ENCODE measurements at regions not wholly inside any gene's neighbourhood (a gene's known extent, or its start where the extent isn't known, plus 50 kb on each side); places are given as distances from the start of the nearest gene placed in this dataset.

GRCh38 chr18:44482761-44483160 lies 197.9 kb upstream of the SETBP1 start:
- no peak for DNase-seq

- no peak for DNase-seq
These were observed 185.5 kb upstream of the SETBP1 start for GRCh38 chr18:44495151-44495550.

- peak in 1 of 58 donors; percentile 39 for DNase-seq
These were observed 183.4 kb upstream of the SETBP1 start for GRCh38 chr18:44497311-44497710.

- no peak for DNase-seq
These were observed 182.8 kb upstream of the SETBP1 start for GRCh38 chr18:44497757-44498490.

- DNase-seq = no peak
These were observed 179.7 kb upstream of the SETBP1 start for GRCh38 chr18:44500808-44501610.

DNA sequence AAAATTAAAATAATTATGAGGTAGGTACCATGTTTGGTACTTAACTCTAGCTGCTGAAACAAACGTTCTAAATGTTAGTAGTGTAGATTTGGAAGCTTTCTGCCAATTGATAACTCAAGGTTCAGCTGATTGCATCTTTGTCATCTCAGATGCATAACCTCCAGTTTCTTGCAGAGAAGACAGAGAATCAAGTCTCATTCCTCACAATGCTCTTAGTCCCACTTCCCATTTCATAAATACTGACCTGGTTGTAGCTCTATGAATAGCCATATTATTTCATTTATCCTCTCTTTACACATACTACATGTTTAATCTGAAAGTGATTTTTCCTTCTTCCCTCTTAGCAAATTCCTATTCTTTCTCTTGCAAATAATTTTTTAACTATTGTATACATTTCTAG lies 178.5 kb upstream of the SETBP1 start:
- DNase-seq = no peak

DNA sequence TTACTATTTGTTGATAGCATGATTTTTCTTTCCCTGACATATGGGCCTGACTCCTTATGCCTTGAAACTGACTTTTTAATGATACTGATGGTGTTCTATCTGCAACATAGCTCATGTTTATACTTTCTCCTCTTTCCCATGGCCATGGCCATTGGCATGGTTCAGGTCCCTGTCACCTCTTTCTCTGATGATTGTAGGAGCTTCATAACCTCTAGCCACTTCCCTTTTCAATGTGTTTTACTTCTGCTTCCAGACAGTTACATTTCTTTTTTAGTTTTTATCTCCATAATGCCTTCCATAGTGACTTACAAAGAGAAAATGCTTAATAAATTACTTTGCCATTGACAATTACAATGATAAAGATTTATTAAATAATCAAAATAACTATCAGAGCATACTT lies 177.9 kb upstream of the SETBP1 start:
- DNase-seq = no peak

DNA sequence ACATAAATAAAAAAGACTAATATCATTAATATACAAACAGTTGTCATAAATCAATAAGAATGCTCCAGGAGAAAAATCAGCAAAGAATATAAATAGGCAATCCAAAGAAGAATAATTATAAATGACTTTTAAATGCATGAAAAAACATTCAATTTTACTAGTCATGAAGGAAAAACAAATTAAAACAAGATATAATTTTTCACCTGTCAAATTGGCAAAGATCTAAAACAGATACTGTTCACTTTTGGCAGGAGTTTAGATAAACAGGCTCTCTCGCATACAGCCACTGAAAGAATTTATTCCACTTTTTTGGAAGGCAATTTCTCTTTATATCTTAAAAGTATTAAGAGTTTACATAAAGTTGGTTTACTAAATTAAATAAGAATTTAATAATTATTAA lies 176.8 kb upstream of the SETBP1 start:
- no peak for DNase-seq

DNA sequence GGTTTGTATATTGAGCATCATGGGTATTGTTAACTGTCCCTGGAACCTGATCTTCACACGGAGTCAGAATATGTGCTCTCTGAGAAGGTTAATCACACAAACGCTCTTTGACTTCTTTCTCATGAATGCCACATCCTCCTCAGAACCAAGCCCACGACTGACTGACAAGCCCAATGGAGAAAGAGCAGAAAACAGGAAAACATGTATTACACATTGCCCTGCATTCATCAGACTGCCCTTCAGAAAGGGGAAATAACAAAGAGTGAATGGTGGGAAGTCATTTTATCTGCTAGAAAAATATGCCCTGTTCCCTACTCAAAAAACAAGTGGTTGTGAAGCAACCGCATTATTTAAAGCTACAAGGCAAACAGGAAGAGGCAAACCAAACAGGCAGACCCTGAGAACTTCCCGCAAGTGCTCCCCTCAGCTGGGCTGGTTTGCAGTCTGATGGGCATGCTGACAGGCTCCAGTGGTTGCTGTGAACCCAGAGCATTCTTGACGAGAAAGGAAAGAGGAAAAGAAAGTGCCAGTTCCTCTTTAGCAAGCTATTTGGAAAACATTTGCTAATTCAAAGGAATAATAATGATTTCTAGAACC lies 172.9 kb upstream of the SETBP1 start:
- peak in 32 of 58 donors; percentile 1 to 61 (median 14) for DNase-seq

GRCh38 chr18:44508474-44508873 lies 172.2 kb upstream of the SETBP1 start:
- DNase-seq = no peak

GRCh38 chr18:44509048-44509447 lies 171.6 kb upstream of the SETBP1 start:
- no peak for DNase-seq

- DNase-seq = no peak
These were observed 170.3 kb upstream of the SETBP1 start for GRCh38 chr18:44510390-44510789.

DNA sequence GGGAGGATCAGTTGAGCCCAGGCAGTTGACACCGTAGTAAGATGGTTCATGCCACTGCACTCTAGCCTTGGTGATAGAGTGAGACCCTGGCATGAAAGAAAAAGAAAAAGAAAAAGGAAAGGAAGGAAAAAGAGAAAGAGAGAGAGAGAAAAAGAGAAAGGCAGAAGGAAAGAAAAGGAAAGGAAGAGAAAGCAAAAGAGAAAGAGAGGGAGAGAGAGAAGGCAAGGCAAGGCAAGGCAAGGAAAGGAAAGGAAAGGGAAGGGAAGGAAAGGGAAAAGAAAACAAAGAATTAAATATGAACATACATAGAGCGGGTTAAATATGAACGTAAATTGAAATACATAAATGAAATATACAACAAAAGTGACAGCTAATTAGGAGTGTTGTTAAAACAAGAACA lies 167.5 kb upstream of the SETBP1 start:
- DNase-seq = no peak

DNA sequence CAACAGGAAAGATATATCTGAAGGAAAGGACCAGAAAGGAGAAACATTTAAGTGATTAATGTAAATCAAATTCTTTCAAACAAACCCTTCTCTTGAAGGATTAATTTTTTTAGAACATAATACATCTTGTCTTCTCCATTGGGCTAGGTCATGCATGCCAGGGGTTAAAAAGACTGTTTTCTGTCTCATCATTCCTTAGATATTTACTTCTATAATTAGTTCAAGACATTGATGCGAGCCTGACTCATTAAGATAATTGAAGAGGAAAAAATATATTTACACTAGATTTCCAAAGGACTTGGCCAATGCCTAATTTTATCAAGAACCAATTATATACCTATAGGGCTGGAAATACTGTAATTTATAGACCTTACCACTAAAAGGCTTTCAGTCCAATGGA lies 166.6 kb upstream of the SETBP1 start:
- DNase-seq = no peak

DNA sequence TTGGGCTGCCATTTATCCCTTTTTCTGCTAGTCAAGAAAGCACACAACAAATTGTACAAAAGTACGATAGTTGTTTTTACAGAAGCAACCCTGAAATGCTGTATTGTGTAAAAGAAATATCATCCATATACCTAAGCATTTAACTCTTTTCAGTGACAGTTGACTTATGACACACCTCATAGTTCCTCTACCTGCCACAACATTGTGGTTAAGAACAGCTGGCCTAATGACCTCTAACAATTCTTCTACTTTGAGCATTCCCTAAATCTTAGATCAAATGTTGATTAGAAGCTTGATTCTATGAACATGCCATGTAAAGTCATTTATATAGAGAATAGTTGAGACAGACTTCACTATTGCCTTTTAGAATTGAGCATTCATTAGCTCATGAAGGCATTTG lies 165.9 kb upstream of the SETBP1 start:
- no peak for DNase-seq

DNA sequence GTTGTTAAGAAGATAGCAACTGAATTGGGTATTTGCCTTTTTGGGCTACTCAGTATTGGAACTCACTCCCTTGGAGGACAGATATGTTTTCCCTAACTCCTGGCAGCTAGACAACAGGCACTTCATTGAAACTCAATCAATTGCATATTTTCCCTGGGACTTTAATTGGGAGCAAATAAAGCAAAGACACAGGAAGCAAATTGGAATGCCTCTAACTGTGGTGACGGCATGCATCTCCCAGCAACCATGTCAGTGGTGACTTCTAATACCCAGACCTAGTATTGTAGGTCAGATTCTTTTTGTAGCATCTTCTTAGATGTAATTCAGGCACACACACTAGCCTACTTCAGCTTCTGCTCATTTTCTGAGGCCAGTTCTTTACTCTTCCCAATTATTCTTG lies 164.2 kb upstream of the SETBP1 start:
- peak in 2 of 58 donors; percentile 6 to 7 for DNase-seq

GRCh38 chr18:44517136-44517535 lies 163.6 kb upstream of the SETBP1 start:
- DNase-seq = no peak

DNA sequence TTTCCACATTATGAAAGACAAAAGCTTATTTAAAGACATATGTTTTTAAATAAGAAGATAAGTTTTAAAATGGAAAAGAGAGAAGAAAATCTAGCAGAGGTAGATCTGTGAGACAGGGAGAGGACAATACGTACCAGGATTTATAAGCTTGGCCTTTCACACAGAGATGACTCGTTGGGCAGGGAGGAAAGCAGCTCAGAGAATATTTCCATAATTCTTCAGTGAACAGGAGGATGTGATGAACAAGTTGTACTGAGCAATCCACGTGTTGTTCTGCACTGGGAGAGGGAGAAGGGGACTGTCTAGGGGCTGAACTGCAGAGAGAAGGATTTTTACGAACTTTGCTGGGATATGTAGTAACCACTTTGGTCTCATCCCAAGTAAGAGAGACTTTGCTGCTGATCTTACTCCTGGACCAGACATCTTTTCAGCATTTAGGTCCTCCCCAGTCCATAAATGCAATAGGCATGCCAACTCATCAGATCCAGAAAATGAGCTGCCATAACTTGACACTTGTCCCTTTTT lies 162.5 kb upstream of the SETBP1 start:
- no peak for DNase-seq

DNA sequence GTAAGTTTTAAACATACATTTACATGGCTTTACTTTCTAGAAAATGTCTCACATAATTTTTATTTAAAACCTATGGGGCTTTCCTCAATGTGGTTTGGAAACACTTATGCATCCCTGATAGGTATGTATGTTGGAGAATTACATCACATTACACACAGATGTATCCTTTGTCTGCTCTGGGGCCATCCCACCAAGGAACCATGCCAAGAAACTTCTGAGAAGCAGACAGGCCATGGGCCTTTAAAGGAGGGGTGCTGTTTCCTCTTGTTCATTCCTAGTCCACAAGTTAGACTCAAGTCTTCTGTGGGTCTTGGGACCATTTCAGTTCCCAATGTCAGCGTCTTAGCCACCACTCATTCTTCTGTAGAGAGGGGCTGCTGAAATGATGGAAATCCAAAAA lies 162.0 kb upstream of the SETBP1 start:
- DNase-seq = no peak

GRCh38 chr18:44520981-44521667 lies 159.6 kb upstream of the SETBP1 start:
- no peak for DNase-seq

DNA sequence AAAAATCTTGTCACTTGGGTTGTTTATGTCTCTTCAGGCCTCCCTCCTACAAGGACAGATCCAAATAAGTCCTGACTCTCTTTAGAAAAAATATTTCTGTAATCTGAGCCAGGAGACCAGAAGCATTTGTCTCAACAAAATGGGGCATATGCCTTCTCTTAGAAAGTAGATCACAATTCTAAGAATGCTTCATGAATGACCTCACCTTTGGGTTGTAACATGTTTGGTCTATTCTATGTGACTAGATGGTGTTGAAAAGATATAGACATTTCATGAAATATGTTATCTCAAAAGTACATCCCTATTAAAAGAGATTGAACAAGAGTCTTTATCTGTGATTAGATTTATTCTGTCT lies 159.0 kb upstream of the SETBP1 start:
- DNase-seq = no peak
